Endothelial cell of umbilical vein (primary cell): ENCODE measurements at regions not wholly inside any gene's neighbourhood (a gene's known extent, or its start where the extent isn't known, plus 50 kb on each side); places are given as distances from the start of the nearest gene placed in this dataset.

ENCODE experiments used
- CTCF ChIP-seq, 2 donors: IDR thresholded peaks; 1 replicate in 1 of 2; 2 replicates in 1 of 2; pipeline ENCODE4 v1.5.1; 2011; ENCODE audit warnings: low read length in 2 of 2, mild to moderate bottlenecking in 2 of 2, moderate library complexity in 2 of 2, control low read depth in 1 of 2, inconsistent platforms in 1 of 2, low read depth in 1 of 2; ENCODE audit not compliant: insufficient read depth in 1 of 2; ENCODE audit errors: extremely low read depth in 1 of 2
- POLR2A ChIP-seq: IDR thresholded peaks from 2 replicates; pipeline ENCODE4 v1.6.1; 2012; ENCODE audit warnings: low read depth, mild to moderate bottlenecking, control low read depth, low read length
- POLR2AphosphoS5 ChIP-seq: IDR thresholded peaks from 2 replicates; pipeline ENCODE4 v1.6.1; 2012; ENCODE audit warnings: low read depth, mild to moderate bottlenecking, control low read depth, low read length, moderate library complexity; ENCODE audit not compliant: insufficient read depth

GRCh38 chr3:106703524-106703923, 673.7 kb upstream of the CCDC54 start:
- TF ChIP-seq POLR2A (no peak), CTCF (IDR thresholded peaks at IDR 0.05; ENCODE audit: extremely low read depth in 1 of 2, insufficient read depth in 1 of 2, low read depth in 1 of 2, low read length in 2 of 2) (no peak), POLR2AphosphoS5 (no peak)
